Progenitor cell of endocrine pancreas (in vitro differentiated cells): ENCODE measurements at regions not wholly inside any gene's neighbourhood (a gene's known extent, or its start where the extent isn't known, plus 50 kb on each side); places are given as distances from the start of the nearest gene placed in this dataset.

Experiments used
- DNase-seq: peaks from one replicate; pipeline ENCODE4 v3.0.0; 2021; ENCODE audit warnings: low spot score; ENCODE audit not compliant: unreplicated experiment
- H3K27ac Mint-ChIP-seq: 2 replicates; pipeline ENCODE4 v1.8.0; 2021; ENCODE audit warnings: mild to moderate bottlenecking, moderate library complexity, mixed read lengths
- H3K27me3 Mint-ChIP-seq: 2 replicates; pipeline ENCODE4 v1.8.0; 2021; ENCODE audit warnings: mixed read lengths
- H3K36me3 Mint-ChIP-seq: 2 replicates; pipeline ENCODE4 v1.8.0; 2022; ENCODE audit warnings: mixed read lengths; ENCODE audit not compliant: insufficient read depth
- H3K4me1 Mint-ChIP-seq: 2 replicates; pipeline ENCODE4 v1.8.0; 2021; ENCODE audit warnings: low read depth, mixed read lengths
- H3K4me3 Mint-ChIP-seq: 2 replicates; pipeline ENCODE4 v1.8.0; 2021; ENCODE audit warnings: low read depth, mild to moderate bottlenecking, moderate library complexity, mixed read lengths
- H3K9me3 Mint-ChIP-seq: 2 replicates; pipeline ENCODE4 v1.8.0; 2021; ENCODE audit warnings: low read depth, mixed read lengths
- CTCF ChIP-seq: fragments of 200-600 bp; sonication (generic); IDR thresholded peaks from one replicate; pipeline ENCODE4 v1.5.0; 2021; ENCODE audit warnings: antibody characterized with exemption, mild to moderate bottlenecking; ENCODE audit not compliant: unreplicated experiment

DNA sequence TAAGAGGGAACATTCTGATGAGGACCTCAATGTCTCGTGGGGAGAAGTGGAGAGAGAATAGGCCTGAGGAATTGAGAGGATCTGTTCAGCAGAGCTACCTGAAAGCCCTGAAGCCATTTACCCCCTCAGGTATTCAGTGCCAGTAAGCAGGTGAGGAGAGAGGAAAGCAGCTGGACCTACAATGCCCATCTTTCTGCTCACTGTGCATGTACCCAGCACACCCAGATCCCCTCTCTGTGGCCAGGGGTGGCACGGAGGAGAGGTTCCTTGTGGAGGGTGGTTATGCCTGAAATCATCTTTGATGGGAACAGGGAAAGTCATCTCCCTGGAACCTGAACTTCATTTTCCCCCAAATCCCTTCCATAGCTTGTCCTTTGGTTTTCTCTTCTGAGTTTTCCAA is 277.8 kb upstream of the B3GAT1 start:
- no peak for DNase-seq
- Mint-ChIP-seq H3K4me1 (no peaks in the 10 kb centered on the region), H3K27ac (no peak overlapping the region), H3K27me3 (peaks cover 16% of the 10 kb centered on the region), H3K4me3 (no peak overlapping the region), H3K9me3 (no peaks in the 10 kb centered on the region), H3K36me3 (no peaks in the 10 kb centered on the region)
- no peak for TF ChIP-seq CTCF

GRCh38 chr11:134687548-134687947 is 275.5 kb upstream of the B3GAT1 start:
- no peaks in the 10 kb centered on the region for H3K4me1 Mint-ChIP-seq

DNA sequence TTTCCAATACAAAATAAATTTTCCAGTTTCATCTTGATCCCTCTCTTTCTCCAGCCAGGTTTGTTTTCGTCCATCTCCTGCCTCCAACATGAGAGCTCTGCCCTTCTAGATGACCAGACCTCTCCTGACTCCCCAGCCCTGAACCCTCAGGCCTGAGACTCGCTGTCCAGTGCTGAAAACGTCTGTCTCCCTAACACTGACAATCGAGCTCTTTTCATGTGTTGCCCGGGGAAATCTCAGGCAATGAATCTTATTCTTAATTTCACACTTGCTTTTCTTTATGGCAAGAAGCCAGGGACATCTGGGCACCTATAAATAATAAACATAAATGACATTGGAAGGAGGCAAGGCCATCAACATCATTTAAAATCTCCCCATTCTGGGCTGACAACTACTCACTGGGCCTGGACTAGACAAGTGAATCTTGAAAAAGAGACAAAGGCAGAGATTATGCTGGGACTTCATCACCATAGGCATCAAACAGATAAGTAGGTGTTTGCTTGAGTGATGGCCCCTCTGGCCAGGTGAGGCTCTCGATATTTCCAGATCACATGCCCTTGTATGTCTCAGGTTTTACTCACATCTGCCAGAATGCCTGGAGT is 274.5 kb upstream of the B3GAT1 start:
- TF ChIP-seq CTCF, result no peak

More at GRCh38 chr11:134687548-134687947, 275.5 kb upstream of the B3GAT1 start:
- Mint-ChIP-seq H3K27ac (no peak overlapping the region), H3K9me3 (no peaks in the 10 kb centered on the region), H3K36me3 (no peaks in the 10 kb centered on the region), H3K4me3 (no peak overlapping the region), H3K27me3 (peaks cover 14% of the 10 kb centered on the region)
- TF ChIP-seq CTCF, result no peak
- no peak for DNase-seq

GRCh38 chr11:134685793-134686380 is 273.8 kb upstream of the B3GAT1 start:
- Mint-ChIP-seq H3K4me3 (no peak overlapping the region), H3K36me3 (no peaks in the 10 kb centered on the region), H3K4me1 (no peaks in the 10 kb centered on the region), H3K27me3 (peaks cover 11% of the 10 kb centered on the region), H3K9me3 (no peaks in the 10 kb centered on the region), H3K27ac (no peak overlapping the region)
- TF ChIP-seq CTCF, result no peak
- DNase-seq, result no peak

More for the DNA sequence above, 274.5 kb upstream of the B3GAT1 start:
- peaks cover 11% of the 10 kb centered on the region for H3K27me3 Mint-ChIP-seq
- no peaks in the 10 kb centered on the region for H3K36me3 Mint-ChIP-seq
- no peak for DNase-seq
- no peaks in the 10 kb centered on the region for H3K4me1 Mint-ChIP-seq
- no peak overlapping the region for H3K27ac Mint-ChIP-seq
- H3K9me3 Mint-ChIP-seq, result no peaks in the 10 kb centered on the region
- H3K4me3 Mint-ChIP-seq, result no peak overlapping the region

DNA sequence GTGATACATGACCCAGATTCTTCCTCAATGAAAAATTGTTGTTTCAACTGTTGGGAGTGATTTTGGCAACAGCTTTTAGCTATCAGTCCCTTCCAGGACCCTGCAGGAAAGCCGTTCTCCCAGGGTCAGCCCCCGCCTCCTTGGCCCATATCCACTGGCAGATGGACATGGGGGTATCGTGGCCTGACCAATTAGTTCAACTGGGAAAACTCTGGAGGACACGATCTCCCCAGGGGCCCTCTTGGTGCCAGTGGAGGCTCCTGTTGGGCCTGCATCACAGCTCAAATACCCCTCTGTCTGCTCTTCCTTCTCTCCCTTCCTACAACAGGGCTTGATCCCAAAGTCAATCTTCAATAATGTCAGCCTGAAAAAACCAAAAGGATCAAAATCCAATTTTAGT is 272.5 kb upstream of the B3GAT1 start:
- no peak for TF ChIP-seq CTCF
- DNase-seq, result no peak
- Mint-ChIP-seq H3K4me1 (no peaks in the 10 kb centered on the region), H3K27me3 (peaks cover 4% of the 10 kb centered on the region), H3K9me3 (no peaks in the 10 kb centered on the region), H3K36me3 (no peaks in the 10 kb centered on the region), H3K4me3 (no peak overlapping the region), H3K27ac (no peak overlapping the region)
